ENCODE measurements at regions not wholly inside any gene's neighbourhood (a gene's known extent, or its start where the extent isn't known, plus 50 kb on each side); places are given as distances from the start of the nearest gene placed in this dataset.

GRCh38 chr4:177699365-177700213 is 257.4 kb upstream of the AGA start:
- DNase-seq, result no peak

- no peak for DNase-seq
Observed at GRCh38 chr4:177706916-177707315, 264.7 kb upstream of the AGA start.

GRCh38 chr4:177713454-177713853 is 271.2 kb upstream of the AGA start:
- no peak for DNase-seq

- DNase-seq, result no peak
Observed at GRCh38 chr4:177717407-177717806, 275.2 kb upstream of the AGA start.

- no peak for DNase-seq
Observed at GRCh38 chr4:177718514-177718913, 276.3 kb upstream of the AGA start.

- no peak for DNase-seq
Observed at GRCh38 chr4:177726111-177726510, 283.9 kb upstream of the AGA start.

- DNase-seq, result no peak
Observed at GRCh38 chr4:177728361-177729152, 286.3 kb upstream of the AGA start.

GRCh38 chr4:177729681-177730080 is 287.4 kb upstream of the AGA start:
- no peak for DNase-seq

GRCh38 chr4:177737387-177737940 is 295.2 kb upstream of the AGA start:
- no peak for DNase-seq

- no peak for DNase-seq
Observed at GRCh38 chr4:177740563-177740962, 298.3 kb upstream of the AGA start.

- no peak for DNase-seq
Observed at GRCh38 chr4:177759729-177760128, 317.5 kb upstream of the AGA start.

GRCh38 chr4:177761692-177762091 is 319.5 kb upstream of the AGA start:
- no peak for DNase-seq

- no peak for DNase-seq
Observed at GRCh38 chr4:177769155-177769554, 326.9 kb upstream of the AGA start.

GRCh38 chr4:177770776-177771175 is 328.5 kb upstream of the AGA start:
- DNase-seq, result no peak

- no peak for DNase-seq
Observed at GRCh38 chr4:177771645-177772044, 329.4 kb upstream of the AGA start.

- no peak for DNase-seq
Observed at GRCh38 chr4:177778623-177779022, 336.4 kb upstream of the AGA start.

- no peak for DNase-seq
Observed at GRCh38 chr4:177785000-177785399, 342.8 kb upstream of the AGA start.

- DNase-seq, result no peak
Observed at GRCh38 chr4:177789610-177790009, 347.4 kb upstream of the AGA start.

GRCh38 chr4:177791188-177791587 is 349.0 kb upstream of the AGA start:
- no peak for DNase-seq

- DNase-seq, result no peak
Observed at GRCh38 chr4:177796841-177797240, 354.6 kb upstream of the AGA start.

- no peak for DNase-seq
Observed at GRCh38 chr4:177798161-177798560, 355.9 kb upstream of the AGA start.

- DNase-seq, result no peak
Observed at GRCh38 chr4:177802162-177802561, 359.9 kb upstream of the AGA start.

- no peak for DNase-seq
Observed at GRCh38 chr4:177802661-177803060, 360.4 kb upstream of the AGA start.

GRCh38 chr4:177803151-177803550 is 360.9 kb upstream of the AGA start:
- no peak for DNase-seq

Data from left hindlimb (tissue), 1 donor.